HG03460 (cell line): ENCODE measurements at regions not wholly inside any gene's neighbourhood (a gene's known extent, or its start where the extent isn't known, plus 50 kb on each side); places are given as distances from the start of the nearest gene placed in this dataset.

Experiments
- ATAC-seq: cut with Tn5 transposase; IDR thresholded peaks from one replicate; pipeline ENCODE4 v1.9.1; 2021; ENCODE audit not compliant: unreplicated experiment

DNA sequence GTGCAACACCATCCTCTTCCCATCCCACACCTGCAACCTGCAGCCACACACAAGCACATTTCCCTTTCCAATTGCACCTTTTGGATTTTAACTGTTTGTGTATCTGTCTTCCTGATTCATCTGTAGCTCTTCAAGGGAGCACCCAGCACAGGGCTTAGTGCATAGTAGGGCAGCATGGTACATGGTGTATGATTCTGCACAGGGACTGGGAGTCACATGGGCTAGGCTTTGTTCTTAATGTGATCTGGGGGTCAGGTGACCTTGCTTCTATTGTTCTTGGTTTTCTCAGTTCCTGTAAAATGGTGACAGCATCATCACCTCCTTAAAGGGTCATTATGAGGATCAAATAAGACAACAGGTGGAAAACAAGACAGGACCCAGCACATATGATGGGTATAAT is 419.3 kb downstream of the MATN1 start:
- no peak for ATAC-seq

GRCh38 chr1:30303387-30303786 is 420.0 kb downstream of the MATN1 start:
- ATAC-seq, result no peak

DNA sequence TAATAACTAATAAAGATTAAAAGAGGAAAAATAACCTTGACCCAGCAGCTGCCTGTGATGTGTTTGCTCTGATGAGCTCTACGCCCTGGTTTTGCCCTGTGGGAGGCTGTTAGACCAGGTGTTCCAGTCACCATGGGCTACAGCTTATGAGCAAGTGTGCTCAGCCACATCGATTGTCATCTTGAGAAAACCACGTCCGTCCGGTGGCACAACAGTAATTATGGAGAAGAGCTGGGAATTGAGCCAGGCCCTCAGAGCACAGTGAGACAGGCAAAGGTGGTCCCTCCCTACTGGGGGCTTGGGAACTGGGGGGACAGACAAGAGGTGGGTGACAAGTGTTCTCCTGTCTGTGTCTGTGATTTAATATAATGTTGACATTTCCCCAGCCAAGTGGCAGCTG is 420.5 kb downstream of the MATN1 start:
- ATAC-seq, result no peak

- no peak for ATAC-seq
Observed at GRCh38 chr1:30300669-30301068, 422.7 kb downstream of the MATN1 start.

- ATAC-seq, result no peak
Observed at GRCh38 chr1:30299393-30299792, 424.0 kb downstream of the MATN1 start.

DNA sequence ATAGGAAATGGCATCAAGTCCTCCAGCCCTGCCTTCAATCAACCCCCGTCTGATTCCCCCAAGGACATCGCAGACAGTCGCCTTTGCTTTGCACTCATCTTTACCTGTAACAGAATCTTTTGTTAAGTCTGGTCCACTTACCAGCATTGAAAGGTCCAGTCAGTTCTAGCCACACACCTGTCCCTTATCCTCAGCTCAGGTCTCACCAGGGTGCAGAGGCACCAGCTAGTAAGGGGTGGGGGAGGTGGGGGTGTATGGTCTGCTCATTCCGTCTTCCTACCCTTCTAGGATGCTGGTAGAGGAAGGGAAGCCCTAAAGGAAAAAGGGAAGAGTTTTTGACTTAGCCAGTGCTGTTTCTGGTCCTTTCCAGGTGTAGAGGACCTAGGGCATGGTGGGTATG is 427.7 kb downstream of the MATN1 start:
- ATAC-seq, result no peak

- ATAC-seq, result no peak
Observed at GRCh38 chr1:30295266-30295665, 428.1 kb downstream of the MATN1 start.

DNA sequence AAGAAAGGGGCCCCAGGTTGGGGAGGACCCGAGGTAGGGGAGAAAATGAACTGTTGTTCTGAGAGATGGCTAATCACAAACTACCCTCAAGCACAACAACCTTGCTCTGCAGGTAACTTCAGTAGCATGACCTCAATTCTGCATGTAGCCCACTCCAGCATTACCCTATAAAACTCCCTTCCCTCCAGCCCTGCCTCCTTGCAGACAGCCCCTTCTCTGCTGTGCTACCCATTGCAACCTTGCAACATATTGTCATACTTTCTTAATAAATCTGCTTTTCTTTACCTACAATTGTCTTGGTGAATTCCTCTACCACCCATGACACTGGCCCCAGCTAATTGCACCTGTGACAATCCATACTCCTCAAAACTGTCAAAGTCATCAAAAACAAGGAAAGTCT is 428.9 kb downstream of the MATN1 start:
- ATAC-seq, result no peak

GRCh38 chr1:30292451-30292850 is 430.9 kb downstream of the MATN1 start:
- no peak for ATAC-seq

GRCh38 chr1:30291526-30291925 is 431.9 kb downstream of the MATN1 start:
- no peak for ATAC-seq

DNA sequence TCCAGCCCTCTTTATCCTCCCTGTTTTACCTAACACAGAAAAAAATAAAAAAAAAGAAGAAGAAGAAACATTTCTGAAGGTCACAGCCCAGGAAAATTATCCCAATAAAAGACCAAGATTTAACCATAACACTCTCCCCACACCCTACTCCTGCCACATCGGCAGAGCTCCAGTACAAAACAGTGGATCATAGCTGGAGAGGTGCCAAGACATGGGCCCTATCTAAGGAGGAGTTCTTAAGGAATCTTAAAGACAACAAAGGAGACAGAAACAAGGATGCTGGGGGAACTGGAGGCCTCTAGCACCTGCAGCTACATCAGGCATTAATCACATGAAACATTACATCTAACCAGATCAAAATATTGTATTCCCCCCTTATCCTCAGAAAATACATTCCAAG is 432.8 kb downstream of the MATN1 start:
- ATAC-seq, result no peak

- no peak for ATAC-seq
Observed at GRCh38 chr1:30287976-30288375, 435.4 kb downstream of the MATN1 start.

GRCh38 chr1:30286988-30287839 is 436.2 kb downstream of the MATN1 start:
- no peak for ATAC-seq

- ATAC-seq, result no peak
Observed at GRCh38 chr1:30286241-30286987, 437.0 kb downstream of the MATN1 start.

GRCh38 chr1:30285501-30285932 is 437.9 kb downstream of the MATN1 start:
- ATAC-seq, result no peak

- ATAC-seq, result no peak
Observed at GRCh38 chr1:30284728-30285475, 438.5 kb downstream of the MATN1 start.

GRCh38 chr1:30284226-30284625 is 439.2 kb downstream of the MATN1 start:
- ATAC-seq, result no peak

GRCh38 chr1:30283199-30283962 is 440.0 kb downstream of the MATN1 start:
- ATAC-seq, result no peak

DNA sequence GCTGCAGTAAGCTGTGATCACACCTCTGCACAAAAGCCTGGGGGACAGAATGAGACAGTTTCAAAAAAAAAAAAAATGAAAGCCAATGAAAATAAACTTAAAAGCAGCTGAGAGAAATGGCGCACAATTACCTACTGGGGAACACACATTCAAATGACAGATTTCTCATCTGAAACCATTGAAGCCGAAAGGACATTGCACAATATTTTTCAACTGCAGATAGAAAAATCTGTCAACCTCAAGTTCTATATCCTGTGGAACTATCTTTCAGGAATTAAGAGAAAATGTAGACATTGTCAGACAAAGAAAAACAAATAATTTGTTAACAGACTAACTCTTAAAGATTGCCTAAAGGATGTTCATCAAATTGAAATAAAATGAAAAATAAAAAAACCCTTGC is 442.8 kb downstream of the MATN1 start:
- ATAC-seq, result no peak

- ATAC-seq, result no peak
Observed at GRCh38 chr1:30277911-30278310, 445.5 kb downstream of the MATN1 start.

DNA sequence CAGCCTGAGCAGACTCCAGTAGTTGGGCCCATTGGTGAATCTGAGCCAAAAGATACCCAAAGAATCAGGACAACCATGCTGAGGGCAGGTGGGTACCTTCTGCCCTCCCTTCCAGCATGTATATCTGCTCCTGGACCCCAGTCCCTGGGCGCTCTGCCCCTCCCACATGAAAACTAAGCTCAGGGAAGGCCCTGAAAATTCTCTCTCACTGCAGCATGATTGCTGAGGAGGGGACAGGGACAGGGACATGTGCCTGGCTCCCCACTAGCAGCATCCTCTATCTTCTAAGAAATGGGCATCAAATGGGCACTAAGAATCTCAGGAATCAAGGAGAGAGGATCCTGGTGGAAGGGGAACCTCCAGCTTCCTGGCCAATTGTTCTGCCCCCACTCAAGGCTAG is 446.0 kb downstream of the MATN1 start:
- no peak for ATAC-seq
